Kidney (tissue), 13 donors: ENCODE measurements at regions not wholly inside any gene's neighbourhood (a gene's known extent, or its start where the extent isn't known, plus 50 kb on each side); places are given as distances from the start of the nearest gene placed in this dataset.

Source experiments
- DNase-seq, 5 donors: peaks; one replicate each; pipeline ENCODE4 v3.0.0-alpha.2; 2013 to 2020
- FAIRE-seq: peaks from 2 replicates; lab custom pipeline; 2012; peaks lifted over from hg19 to GRCh38; lab: Jason Lieb, UNC
- H3K27ac ChIP-seq, 2 donors: one replicate each; pipeline ENCODE4 v1.7.0; 2013; ENCODE audit warnings: low read depth in 2 of 2, low read length in 2 of 2, inconsistent platforms in 1 of 2
- H3K27me3 ChIP-seq: one replicate; pipeline ENCODE4 v1.7.1; 2013; ENCODE audit warnings: low read length, inconsistent platforms; ENCODE audit not compliant: control insufficient read depth, insufficient read depth
- H3K36me3 ChIP-seq, 3 donors: one replicate each; pipeline versions ENCODE4 v1.7.0 to v1.7.1; 2013; ENCODE audit warnings: low read length in 3 of 3, control low read depth in 1 of 3, inconsistent platforms in 1 of 3; ENCODE audit not compliant: insufficient read depth in 3 of 3, control insufficient read depth in 2 of 3
- H3K4me1 ChIP-seq, 3 donors: one replicate each; pipeline versions ENCODE4 v1.7.0 to v1.7.1; 2013; ENCODE audit warnings: low read length in 3 of 3, inconsistent platforms in 1 of 3, low read depth in 1 of 3; ENCODE audit not compliant: control insufficient read depth in 2 of 3, insufficient read depth in 2 of 3
- H3K4me3 ChIP-seq, 3 donors: one replicate each; pipeline versions ENCODE4 v1.7.0 to v1.8.1; 2013; ENCODE audit warnings: low read length in 3 of 3, control low read depth in 1 of 3, inconsistent platforms in 1 of 3
- H3K9ac ChIP-seq, 3 donors: one replicate each; pipeline versions ENCODE4 v1.7.0 to v1.7.1; 2013; ENCODE audit warnings: low read length in 3 of 3, control low read depth in 1 of 3, inconsistent platforms in 1 of 3
- H3K9me3 ChIP-seq, 3 donors: one replicate each; pipeline versions ENCODE4 v1.7.0 to v1.7.1; 2013; ENCODE audit warnings: low read length in 3 of 3, control low read depth in 1 of 3, inconsistent platforms in 1 of 3; ENCODE audit not compliant: control insufficient read depth in 2 of 3, insufficient read depth in 1 of 3
- CTCF ChIP-seq: IDR thresholded peaks from 3 replicates; pipeline ENCODE4 v1.5.1; 2012; ENCODE audit warnings: mild to moderate bottlenecking, moderate library complexity, borderline replicate concordance; ENCODE audit not compliant: insufficient read depth; ENCODE audit errors: extremely low read depth
- intact Hi-C: fragments of 100-400 bp; cut with DNase I; formaldehyde crosslinking; loops from one replicate; pipeline ENCODE4 v1.11.1; 2022
- donor health status: control.
- donor health status: control.
- donor health status: control.
- donor health status: control.
- donor health status: control.
- donor health status: DM: yes; HTN: yes; CAD: no.
- donor health status: Normal renal cell carcinoma (clear cell type).

- no peaks in the 10 kb centered on the region for H3K4me1 ChIP-seq
- intact Hi-C loops = no loop called here
- no peak overlapping the region for H3K4me3 ChIP-seq
- no peaks in the 10 kb centered on the region for H3K36me3 ChIP-seq
- H3K9ac ChIP-seq = no peak overlapping the region
- no peaks in the 10 kb centered on the region for H3K27me3 ChIP-seq
- TF ChIP-seq CTCF = no peak
- FAIRE-seq (no peak), DNase-seq (no peak)
- no peaks in the 10 kb centered on the region for H3K9me3 ChIP-seq
- no peak overlapping the region for H3K27ac ChIP-seq
Measured at GRCh38 chr14:48622980-48623379, 947.6 kb upstream of the MDGA2 start.

- no peak for TF ChIP-seq CTCF
- Histone ChIP-seq H3K27me3 (no peaks in the 10 kb centered on the region), H3K4me1 (no peaks in the 10 kb centered on the region), H3K9me3 (no peaks in the 10 kb centered on the region), H3K9ac (no peak overlapping the region), H3K36me3 (no peaks in the 10 kb centered on the region), H3K27ac (no peak overlapping the region), H3K4me3 (no peak overlapping the region)
- intact Hi-C loops = no loop called here
- no peak for DNase-seq
- FAIRE-seq = no peak
Measured at GRCh38 chr14:48618057-48618456, 942.7 kb upstream of the MDGA2 start.

GRCh38 chr14:48616931-48617330 lies 941.5 kb upstream of the MDGA2 start:
- Histone ChIP-seq H3K27ac (no peak overlapping the region), H3K9ac (no peak overlapping the region), H3K9me3 (no peaks in the 10 kb centered on the region), H3K27me3 (no peaks in the 10 kb centered on the region), H3K4me3 (no peak overlapping the region), H3K36me3 (no peaks in the 10 kb centered on the region), H3K4me1 (no peaks in the 10 kb centered on the region)
- FAIRE-seq (no peak), DNase-seq (no peak)
- intact Hi-C loops = no loop called here
- no peak for TF ChIP-seq CTCF

GRCh38 chr14:48615618-48616017 lies 940.2 kb upstream of the MDGA2 start:
- Histone ChIP-seq H3K4me3 (no peak overlapping the region), H3K36me3 (no peaks in the 10 kb centered on the region), H3K4me1 (no peaks in the 10 kb centered on the region), H3K9ac (no peak overlapping the region), H3K27ac (no peak overlapping the region), H3K27me3 (no peaks in the 10 kb centered on the region), H3K9me3 (no peaks in the 10 kb centered on the region)
- FAIRE-seq (no peak), DNase-seq (no peak)
- intact Hi-C loops = no loop called here
- no peak for TF ChIP-seq CTCF
